ENCODE measurements at regions not wholly inside any gene's neighbourhood (a gene's known extent, or its start where the extent isn't known, plus 50 kb on each side); places are given as distances from the start of the nearest gene placed in this dataset.
A peak's percentile ranks its signal among the peaks of the same experiment; 100 is the strongest.
"Not testable (repeated sequence)": the region's sequence is repeated elsewhere in the genome, so short reads cannot be mapped to it uniquely, and the experiment has no call there.

- DNase-seq (ENCODE audit: low spot score) = no peak
Observed at GRCh38 chr4:125594056-125594602, 279.4 kb downstream of the FAT4 start.

GRCh38 chr4:125605926-125606325 lies 291.2 kb downstream of the FAT4 start:
- not testable (repeated sequence) for DNase-seq (ENCODE audit: low spot score)

GRCh38 chr4:125620066-125620860 lies 305.5 kb downstream of the FAT4 start:
- DNase-seq (ENCODE audit: low spot score) = no peak

GRCh38 chr4:125624951-125625350 lies 310.2 kb downstream of the FAT4 start:
- DNase-seq (ENCODE audit: low spot score) = no peak

GRCh38 chr4:125626946-125627345 lies 312.2 kb downstream of the FAT4 start:
- DNase-seq (ENCODE audit: low spot score) = no peak

- DNase-seq (ENCODE audit: low spot score) = no peak
Observed at GRCh38 chr4:125639182-125639621, 324.4 kb downstream of the FAT4 start.

- DNase-seq (ENCODE audit: low spot score) = no peak
Observed at GRCh38 chr4:125641611-125642010, 326.9 kb downstream of the FAT4 start.

GRCh38 chr4:125642645-125643044 lies 327.9 kb downstream of the FAT4 start:
- DNase-seq (ENCODE audit: low spot score) = no peak

- no peak for DNase-seq (ENCODE audit: low spot score)
Observed at GRCh38 chr4:125649452-125649851, 334.7 kb downstream of the FAT4 start.

- no peak for DNase-seq (ENCODE audit: low spot score)
Observed at GRCh38 chr4:125650557-125650956, 335.8 kb downstream of the FAT4 start.

GRCh38 chr4:125651707-125652357 lies 337.1 kb downstream of the FAT4 start:
- DNase-seq (ENCODE audit: low spot score) = not testable (repeated sequence)

- DNase-seq (ENCODE audit: low spot score) = no peak
Observed at GRCh38 chr4:125658773-125659172, 344.0 kb downstream of the FAT4 start.

- no peak for DNase-seq (ENCODE audit: low spot score)
Observed at GRCh38 chr4:125663896-125664767, 349.4 kb downstream of the FAT4 start.

GRCh38 chr4:125666635-125667034 lies 351.9 kb downstream of the FAT4 start:
- no peak for DNase-seq (ENCODE audit: low spot score)

GRCh38 chr4:125676156-125676555 lies 361.4 kb downstream of the FAT4 start:
- no peak for DNase-seq (ENCODE audit: low spot score)

- DNase-seq (ENCODE audit: low spot score) = no peak
Observed at GRCh38 chr4:125676583-125676982, 361.8 kb downstream of the FAT4 start.

- peak; percentile 9 for DNase-seq (ENCODE audit: low spot score)
Observed at GRCh38 chr4:125677665-125678307, 363.0 kb downstream of the FAT4 start.

- no peak for DNase-seq (ENCODE audit: low spot score)
Observed at GRCh38 chr4:125679989-125680388, 365.2 kb downstream of the FAT4 start.

- DNase-seq (ENCODE audit: low spot score) = no peak
Observed at GRCh38 chr4:125681240-125681639, 366.5 kb downstream of the FAT4 start.

- no peak for DNase-seq (ENCODE audit: low spot score)
Observed at GRCh38 chr4:125682730-125683129, 368.0 kb downstream of the FAT4 start.

GRCh38 chr4:125688841-125689240 lies 374.1 kb downstream of the FAT4 start:
- DNase-seq (ENCODE audit: low spot score) = no peak

- no peak for DNase-seq (ENCODE audit: low spot score)
Observed at GRCh38 chr4:125689805-125690204, 375.1 kb downstream of the FAT4 start.
